ENCODE measurements at regions not wholly inside any gene's neighbourhood (a gene's known extent, or its start where the extent isn't known, plus 50 kb on each side); places are given as distances from the start of the nearest gene placed in this dataset.

DNA sequence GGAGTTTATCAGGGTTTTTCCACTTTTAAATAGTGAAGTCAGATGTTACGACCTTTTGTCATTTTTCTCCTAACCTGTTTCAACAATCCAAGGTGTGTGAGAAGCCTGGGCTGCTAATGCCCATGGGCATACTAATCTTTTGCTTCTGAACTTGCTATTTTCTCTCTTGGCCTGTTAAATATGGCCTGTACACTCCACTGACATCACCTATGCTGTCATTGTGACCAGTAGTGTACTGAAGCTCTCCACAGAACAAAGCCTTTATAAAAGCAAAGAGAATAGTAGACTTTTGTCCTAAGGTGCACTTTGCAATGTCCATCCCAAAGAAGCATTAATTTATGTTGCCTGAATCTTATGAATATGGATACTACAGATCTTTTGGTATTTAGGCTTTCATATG, 1490.5 kb downstream of the STIM2 start:
- DNase-seq: no peak

GRCh38 chr4:28351826-28352225, 1491.2 kb downstream of the STIM2 start:
- DNase-seq: no peak

DNA sequence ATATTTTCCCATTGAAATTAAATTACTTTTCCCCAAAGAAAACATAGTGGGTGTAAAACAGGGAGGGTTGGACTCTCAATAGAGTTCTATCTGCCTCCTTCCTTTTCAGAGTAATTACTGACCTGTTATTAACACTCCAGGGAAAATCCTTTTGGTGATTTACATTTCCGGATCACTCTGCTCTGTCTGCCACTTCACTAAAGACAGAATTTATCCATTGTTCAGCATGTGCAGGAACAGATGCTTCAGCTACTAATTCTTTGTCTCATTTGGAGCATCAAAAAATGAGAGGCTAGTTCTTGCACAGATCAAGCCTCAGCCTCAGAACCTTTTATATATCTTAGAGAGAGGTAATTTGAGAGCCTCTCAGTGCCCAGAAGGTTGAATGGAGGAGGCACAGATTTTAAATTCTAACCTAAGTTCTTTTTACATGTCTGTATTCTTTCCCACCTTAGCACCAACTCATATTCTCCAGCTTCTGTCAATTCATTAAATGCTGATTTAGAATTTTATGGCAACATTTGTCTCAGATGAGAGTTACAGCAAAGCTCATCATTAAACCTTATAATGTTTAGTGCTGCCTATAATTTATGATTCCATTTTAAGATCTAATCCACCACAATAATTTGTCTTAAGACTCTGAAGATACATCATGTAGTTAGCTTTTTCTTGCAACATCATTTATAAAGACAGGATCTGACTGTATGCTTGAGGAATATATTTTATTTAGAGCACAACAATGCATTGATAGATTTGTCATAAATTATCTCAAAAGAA, 1494.4 kb downstream of the STIM2 start:
- no peak for DNase-seq

- DNase-seq: no peak
These were observed 1497.3 kb downstream of the STIM2 start for GRCh38 chr4:28357990-28358389.

GRCh38 chr4:28358606-28359005, 1498.0 kb downstream of the STIM2 start:
- DNase-seq: no peak

DNA sequence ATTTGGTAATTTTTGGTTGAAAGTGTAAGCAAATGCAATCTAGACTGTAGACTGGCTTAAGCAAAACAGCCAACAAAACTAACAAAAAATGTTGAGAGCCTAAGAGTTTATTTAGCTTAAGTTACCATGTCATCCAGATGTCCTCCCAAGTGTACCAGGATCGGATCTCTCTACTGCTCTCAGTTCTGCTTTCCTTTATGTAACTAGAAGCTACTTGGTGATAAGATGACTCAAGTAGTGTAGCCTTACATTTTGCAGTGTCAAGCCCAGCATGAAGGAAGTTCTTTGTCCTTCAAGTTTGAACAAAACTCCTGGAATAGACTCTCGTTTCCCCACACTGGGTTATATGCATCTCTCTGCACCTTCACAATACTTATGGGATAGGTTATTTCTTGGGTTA, 1500.0 kb downstream of the STIM2 start:
- DNase-seq: no peak

DNA sequence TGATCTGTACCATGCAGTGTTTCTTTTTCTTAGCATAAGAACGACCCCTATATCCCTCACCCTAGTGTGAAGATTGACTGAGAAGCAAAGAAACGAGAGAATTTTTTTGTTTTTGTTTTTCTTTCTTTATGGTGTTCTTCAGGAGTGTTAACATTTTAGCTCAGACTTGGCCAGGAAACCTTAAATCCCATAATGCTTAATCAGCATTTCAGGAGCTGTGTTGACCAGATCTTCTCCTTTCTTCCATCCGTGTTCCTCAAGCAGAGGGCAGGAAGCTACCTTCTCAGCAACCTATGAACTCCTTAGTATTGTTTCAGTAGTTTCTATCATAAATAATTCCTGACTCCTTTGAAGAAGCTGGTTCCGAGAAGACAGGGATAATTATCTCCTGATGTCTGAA, 1501.5 kb downstream of the STIM2 start:
- no peak for DNase-seq

- DNase-seq: no peak
These were observed 1508.9 kb downstream of the STIM2 start for GRCh38 chr4:28369499-28369898.

- DNase-seq: no peak
These were observed 1512.5 kb downstream of the STIM2 start for GRCh38 chr4:28373191-28373590.

- DNase-seq: no peak
These were observed 1513.0 kb downstream of the STIM2 start for GRCh38 chr4:28373601-28374000.

DNA sequence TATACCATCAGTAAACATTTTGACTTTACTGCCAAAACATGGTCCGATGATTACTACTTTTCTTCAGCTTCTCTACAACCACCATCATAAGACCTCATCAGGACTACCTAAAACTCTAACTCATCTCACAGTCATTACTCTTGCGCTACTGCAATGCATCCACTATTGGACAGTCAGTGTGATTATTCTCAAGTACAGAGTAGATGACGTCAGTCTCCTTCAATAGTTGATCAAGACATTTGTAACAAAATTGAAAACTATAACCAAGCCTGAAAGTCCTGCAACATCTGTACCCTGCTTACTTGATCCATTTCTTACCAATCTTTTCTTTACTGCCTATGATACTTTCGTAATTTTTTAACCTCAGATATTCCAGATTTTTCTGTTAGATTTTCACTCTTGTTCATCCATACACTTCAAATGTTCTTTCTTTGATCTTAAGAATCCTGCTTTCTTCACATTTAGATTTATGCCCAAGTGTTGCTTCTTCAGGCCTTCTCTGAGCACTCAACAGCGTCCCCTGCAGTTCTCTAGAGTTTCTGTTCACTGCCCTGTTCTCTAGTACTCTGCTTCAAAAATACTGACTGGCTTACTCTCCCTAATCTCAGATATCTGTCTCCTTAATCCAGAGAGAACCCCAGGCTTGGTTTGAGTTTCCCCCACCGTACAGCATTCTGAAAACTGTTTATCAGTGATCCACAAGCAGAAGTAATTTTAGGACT, 1517.6 kb downstream of the STIM2 start:
- DNase-seq: no peak

DNA sequence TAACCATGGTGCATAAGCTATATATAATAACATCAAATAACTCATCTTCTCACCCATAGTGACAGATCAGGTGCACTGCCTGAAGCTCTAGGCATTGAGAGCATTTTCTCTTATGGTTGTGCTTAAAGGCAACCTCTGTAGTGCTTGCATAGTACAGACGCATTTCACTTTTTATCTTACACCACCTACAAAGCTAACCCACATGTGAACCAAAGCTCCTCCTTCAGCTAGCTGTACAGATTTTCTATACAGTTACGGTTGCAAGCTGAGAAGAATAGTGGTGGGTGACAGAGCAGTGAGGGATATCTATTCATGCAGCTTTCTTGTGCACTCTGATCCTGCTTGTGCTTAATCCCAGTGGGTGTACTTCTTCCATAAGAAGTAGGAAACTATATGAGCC, 1525.2 kb downstream of the STIM2 start:
- DNase-seq: no peak

DNA sequence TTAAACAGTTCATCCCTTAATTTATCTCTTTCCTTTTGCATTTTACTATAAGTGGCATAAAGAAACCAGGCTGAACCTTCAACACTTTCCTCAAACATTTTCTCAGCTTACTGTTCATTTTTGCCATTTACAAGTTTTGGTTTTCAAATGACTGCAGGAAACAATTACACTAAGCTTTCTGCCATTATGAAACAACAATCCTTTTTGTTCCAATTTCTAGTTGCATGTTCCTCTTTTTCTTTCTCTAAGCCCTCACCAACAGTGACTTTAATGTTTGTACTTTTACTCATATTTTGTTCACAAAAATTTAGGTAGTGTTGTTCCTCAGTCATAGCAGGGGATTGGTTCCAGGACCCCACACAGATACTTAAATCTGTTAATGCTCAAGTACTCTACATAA, 1526.1 kb downstream of the STIM2 start:
- DNase-seq: no peak

GRCh38 chr4:28388471-28388870, 1527.8 kb downstream of the STIM2 start:
- DNase-seq: no peak

GRCh38 chr4:28391877-28392276, 1531.2 kb downstream of the STIM2 start:
- no peak for DNase-seq

GRCh38 chr4:28402751-28403150, 1542.1 kb downstream of the STIM2 start:
- DNase-seq: no peak

GRCh38 chr4:28421221-28421620, 1560.6 kb downstream of the STIM2 start:
- DNase-seq: no peak

DNA sequence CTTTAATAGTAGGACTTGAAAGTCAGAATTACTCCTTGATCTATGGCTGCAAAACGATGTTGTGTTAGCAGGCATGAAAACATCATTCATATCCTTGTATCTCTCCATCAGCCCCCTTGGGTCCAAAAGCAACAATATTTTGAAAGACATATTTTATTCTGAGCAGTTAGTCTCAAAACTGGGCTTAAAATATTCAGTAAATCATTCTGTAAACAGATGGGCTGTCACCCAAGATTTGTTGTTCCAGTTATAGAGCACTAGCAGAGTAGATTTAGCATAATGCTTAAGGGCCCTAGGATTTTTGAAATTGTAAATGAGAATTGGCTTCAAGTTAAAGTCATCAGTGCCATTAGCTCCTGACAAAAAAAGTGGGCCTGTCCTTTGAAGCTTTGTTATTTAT, 1565.6 kb downstream of the STIM2 start:
- no peak for DNase-seq

DNA sequence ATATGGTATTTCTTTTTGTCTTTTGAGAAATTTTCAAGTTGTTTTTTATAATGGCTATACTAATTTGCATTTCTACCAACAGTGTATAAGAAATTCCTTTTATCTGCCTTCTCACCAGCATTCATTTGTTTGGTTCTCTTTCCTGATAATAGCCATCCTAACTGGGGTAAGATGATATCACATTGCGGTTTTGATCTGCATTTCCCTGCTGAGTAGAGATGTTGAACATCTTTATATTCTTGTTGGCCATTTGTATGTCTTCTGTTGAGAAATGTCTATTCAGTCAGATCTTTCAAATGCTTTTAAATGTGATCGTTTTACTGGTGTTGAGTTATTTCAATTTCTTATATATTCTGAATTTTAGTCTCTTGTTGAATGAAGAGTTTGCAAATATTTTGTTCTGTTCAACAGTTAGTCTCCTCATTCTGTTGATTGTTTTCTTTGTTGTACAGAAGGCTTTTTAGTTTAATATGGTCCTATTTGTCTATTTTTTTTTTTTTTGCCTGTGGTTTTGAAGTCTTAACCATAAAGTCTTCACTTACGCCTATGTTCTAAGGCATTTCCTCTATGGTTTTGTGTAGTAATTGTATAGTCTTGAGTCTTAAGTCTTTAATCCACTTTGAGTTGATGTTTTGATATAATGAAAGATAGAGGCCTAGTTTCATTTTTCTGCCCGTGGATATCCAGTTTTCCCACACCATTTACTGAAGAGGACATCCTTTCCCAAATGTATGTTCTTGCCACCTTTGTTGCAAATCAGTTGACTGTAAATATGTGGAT, 1566.9 kb downstream of the STIM2 start:
- DNase-seq: no peak

DNA sequence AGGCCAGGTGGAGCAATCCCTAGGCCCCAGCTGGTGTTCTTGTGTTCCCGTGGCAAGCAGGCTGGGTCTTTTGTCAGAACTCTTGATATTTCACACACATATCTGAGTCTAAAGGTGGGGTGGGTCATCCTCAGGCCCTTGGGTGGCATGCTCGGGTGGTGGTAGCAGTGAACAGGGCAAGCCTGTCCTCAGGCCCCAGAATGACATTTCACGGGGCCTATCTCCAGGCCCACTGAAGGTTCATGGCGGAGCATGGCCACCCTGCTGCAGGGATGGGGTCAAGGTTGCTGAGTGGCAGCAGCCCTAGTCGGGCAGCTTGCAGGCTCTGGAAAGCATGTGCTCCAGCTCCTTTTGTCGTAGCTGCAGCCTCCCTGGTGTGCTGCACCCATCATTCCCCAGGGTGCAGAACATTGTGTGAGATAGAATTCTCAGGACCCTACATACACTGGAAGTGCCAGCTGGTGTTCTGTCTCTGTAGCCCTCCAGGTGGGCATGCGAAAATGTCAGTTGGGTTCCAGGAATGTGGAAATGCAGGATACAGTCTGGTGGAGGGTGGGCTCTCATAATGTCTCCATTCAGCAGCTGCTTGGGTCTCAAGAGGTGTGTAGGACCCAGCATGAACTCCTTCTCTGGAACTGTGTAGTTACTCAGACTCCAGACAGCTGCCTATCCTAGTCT, 1571.8 kb downstream of the STIM2 start:
- no peak for DNase-seq

DNA sequence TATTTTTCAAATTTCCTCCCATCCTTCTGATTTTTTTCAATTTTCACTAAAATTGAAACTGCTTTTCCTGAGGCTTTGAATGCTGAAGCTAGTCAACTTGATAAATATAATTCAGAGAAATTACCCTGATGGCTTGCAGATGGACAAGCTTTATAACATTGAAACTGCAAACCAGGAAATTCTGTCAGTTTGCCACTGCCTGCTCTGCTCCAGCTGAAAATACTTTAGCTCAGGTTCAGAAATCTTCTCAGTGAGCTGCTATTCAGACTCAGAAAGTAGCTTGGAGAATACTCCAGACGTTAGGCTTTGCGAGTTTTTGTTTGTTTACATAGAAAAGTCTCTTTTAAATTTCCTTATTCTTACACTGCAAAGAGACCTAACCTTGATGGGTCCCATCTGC, 1574.7 kb downstream of the STIM2 start:
- DNase-seq: no peak

- DNase-seq: no peak
These were observed 1575.8 kb downstream of the STIM2 start for GRCh38 chr4:28436191-28437080.

Measured in suppressor macrophage treated with lipopolysaccharide for 1 hour (primary cell).